Astrocyte (in vitro differentiated cells and primary cell): ENCODE measurements at regions not wholly inside any gene's neighbourhood (a gene's known extent, or its start where the extent isn't known, plus 50 kb on each side); places are given as distances from the start of the nearest gene placed in this dataset.

Source experiments
- EZH2 ChIP-seq: IDR thresholded peaks from 2 replicates; pipeline ENCODE4 v1.6.1; 2012; ENCODE audit warnings: mild to moderate bottlenecking, low read length, inconsistent platforms; ENCODE audit not compliant: insufficient read depth
- TF ChIP-seq, protein P1 (sequence below): IDR thresholded peaks from 2 replicates; pipeline ENCODE4 v1.5.1; 2011; ENCODE audit warnings: low read depth, mild to moderate bottlenecking, inconsistent platforms, low read length, moderate library complexity; ENCODE audit not compliant: insufficient read depth

DNA sequence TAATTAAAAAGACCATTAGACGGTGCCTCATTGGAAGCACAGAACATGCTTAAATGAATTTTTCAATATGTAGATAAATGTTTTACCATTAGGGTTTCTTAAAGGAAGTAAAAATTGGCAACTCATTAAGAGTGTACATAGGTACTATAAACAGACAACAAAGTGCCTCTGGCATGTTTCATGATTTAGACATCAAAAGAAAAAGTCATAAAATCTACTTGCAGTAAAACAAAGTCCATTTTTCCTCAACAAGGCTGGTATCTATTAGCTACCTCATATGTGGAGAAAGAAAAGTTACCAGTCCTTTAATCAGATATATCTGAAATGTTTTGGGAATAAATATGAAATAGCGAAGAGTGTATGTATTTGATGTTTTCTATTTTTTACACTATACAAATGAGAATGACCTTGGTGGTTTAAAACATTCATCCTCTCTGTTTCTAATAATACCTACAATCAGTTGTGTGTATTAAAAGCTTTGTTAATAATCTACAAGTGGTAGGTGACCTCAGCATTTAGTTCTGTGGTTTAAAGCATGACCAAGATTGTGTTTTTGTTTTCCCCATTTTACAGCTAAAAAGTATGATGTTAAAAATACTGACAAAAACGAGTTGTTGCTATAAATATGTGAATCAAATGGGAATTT lies 87.5 kb downstream of the HDGFL1 start:
- TF ChIP-seq, protein P1, sequence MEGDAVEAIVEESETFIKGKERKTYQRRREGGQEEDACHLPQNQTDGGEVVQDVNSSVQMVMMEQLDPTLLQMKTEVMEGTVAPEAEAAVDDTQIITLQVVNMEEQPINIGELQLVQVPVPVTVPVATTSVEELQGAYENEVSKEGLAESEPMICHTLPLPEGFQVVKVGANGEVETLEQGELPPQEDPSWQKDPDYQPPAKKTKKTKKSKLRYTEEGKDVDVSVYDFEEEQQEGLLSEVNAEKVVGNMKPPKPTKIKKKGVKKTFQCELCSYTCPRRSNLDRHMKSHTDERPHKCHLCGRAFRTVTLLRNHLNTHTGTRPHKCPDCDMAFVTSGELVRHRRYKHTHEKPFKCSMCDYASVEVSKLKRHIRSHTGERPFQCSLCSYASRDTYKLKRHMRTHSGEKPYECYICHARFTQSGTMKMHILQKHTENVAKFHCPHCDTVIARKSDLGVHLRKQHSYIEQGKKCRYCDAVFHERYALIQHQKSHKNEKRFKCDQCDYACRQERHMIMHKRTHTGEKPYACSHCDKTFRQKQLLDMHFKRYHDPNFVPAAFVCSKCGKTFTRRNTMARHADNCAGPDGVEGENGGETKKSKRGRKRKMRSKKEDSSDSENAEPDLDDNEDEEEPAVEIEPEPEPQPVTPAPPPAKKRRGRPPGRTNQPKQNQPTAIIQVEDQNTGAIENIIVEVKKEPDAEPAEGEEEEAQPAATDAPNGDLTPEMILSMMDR: no peak
- TF ChIP-seq EZH2: no peak
